Naive thymus-derived CD8-positive, alpha-beta T cell (primary cell): ENCODE measurements at regions not wholly inside any gene's neighbourhood (a gene's known extent, or its start where the extent isn't known, plus 50 kb on each side); places are given as distances from the start of the nearest gene placed in this dataset.
A peak's percentile ranks its signal among the peaks of the same experiment; 100 is the strongest.

Experiments used
- ATAC-seq, 2 donors: fragments of 150-1000 bp; cut with Tn5 transposase in 1 of 2; sonication (Bioruptor Pico), chemical (Tn5 transposase) in 1 of 2; 1 replicate in 1 of 2; 2 replicates in 1 of 2; pipeline ENCODE4 v1.10.0; 2021; ENCODE audit warnings: mild to moderate bottlenecking in 2 of 2, moderate library complexity in 2 of 2
- POLR2A ChIA-PET: fragments of 350-600 bp; sonication (Branson Sonifier 250); formaldehyde crosslinking; loops from one replicate; lab custom pipeline; 2021; ENCODE audit warnings: antibody characterized with exemption; lab: Charles Lee
- DNase-seq, 10 donors: peaks; one replicate each; pipeline versions ENCODE4 v3.0.0 to v3.0.0-alpha.2; 2020 to 2022
- H3K27ac Mint-ChIP-seq, 10 donors: one replicate each; pipeline ENCODE4 v1.8.0; 2020 to 2022; ENCODE audit warnings: mild to moderate bottlenecking in 10 of 10, mixed read lengths in 10 of 10, moderate library complexity in 4 of 10, inconsistent platforms in 1 of 10
- H3K27me3 Mint-ChIP-seq, 5 donors: one replicate each; pipeline ENCODE4 v1.8.0; 2021 to 2022; ENCODE audit warnings: mixed read lengths in 5 of 5
- H3K36me3 Mint-ChIP-seq, 3 donors: one replicate each; pipeline ENCODE4 v1.8.0; 2020 to 2022; ENCODE audit warnings: mixed read lengths in 3 of 3, mild to moderate bottlenecking in 2 of 3, inconsistent platforms in 1 of 3
- H3K4me1 Mint-ChIP-seq, 4 donors: one replicate each; pipeline ENCODE4 v1.8.0; 2021 to 2022; ENCODE audit warnings: mixed read lengths in 4 of 4
- H3K4me3 Mint-ChIP-seq, 10 donors: one replicate each; pipeline ENCODE4 v1.8.0; 2020 to 2022; ENCODE audit warnings: mild to moderate bottlenecking in 10 of 10, mixed read lengths in 10 of 10, moderate library complexity in 6 of 10, inconsistent platforms in 1 of 10
- H3K9me3 Mint-ChIP-seq, 9 donors: one replicate each; pipeline ENCODE4 v1.8.0; 2020 to 2022; ENCODE audit warnings: mixed read lengths in 9 of 9, mild to moderate bottlenecking in 3 of 9, inconsistent platforms in 1 of 9, moderate library complexity in 1 of 9

- DNase-seq, result no peak
- H3K27me3 Mint-ChIP-seq, result no peaks in the 10 kb centered on the region
- H3K4me1 Mint-ChIP-seq, result peaks cover 9 to 24% (median 13%) of the 10 kb centered on the region in 4 donors
- H3K4me3 Mint-ChIP-seq, result no peak overlapping the region
- no peak for ATAC-seq
- no peak overlapping the region for H3K27ac Mint-ChIP-seq
- no peaks in the 10 kb centered on the region for H3K9me3 Mint-ChIP-seq
- POLR2A ChIA-PET, result no interaction called here
- H3K36me3 Mint-ChIP-seq, result no peaks in the 10 kb centered on the region
Measured at GRCh38 chr2:12273111-12273510, 443.6 kb upstream of the TRIB2 start.

GRCh38 chr2:12274591-12274990 is 442.1 kb upstream of the TRIB2 start:
- DNase-seq, result no peak
- no peak for ATAC-seq
- Mint-ChIP-seq H3K4me1 (peaks cover 9 to 24% (median 13%) of the 10 kb centered on the region in 4 donors), H3K9me3 (no peaks in the 10 kb centered on the region), H3K27me3 (no peaks in the 10 kb centered on the region), H3K27ac (peak overlapping the region in 1 of 10 donors; percentile 61), H3K4me3 (no peak overlapping the region), H3K36me3 (no peaks in the 10 kb centered on the region)
- POLR2A ChIA-PET, result no interaction called here

GRCh38 chr2:12277241-12278034 is 439.3 kb upstream of the TRIB2 start:
- Mint-ChIP-seq H3K27ac (peak overlapping the region in 2 of 10 donors; percentile 3 to 37), H3K4me3 (peak overlapping the region in 1 of 10 donors; percentile 37), H3K27me3 (no peaks in the 10 kb centered on the region), H3K9me3 (no peaks in the 10 kb centered on the region), H3K36me3 (no peaks in the 10 kb centered on the region), H3K4me1 (peaks cover 4 to 15% (median 10%) of the 10 kb centered on the region in 4 donors)
- DNase-seq (no peak), ATAC-seq (no peak)
- POLR2A ChIA-PET, result no interaction called here

GRCh38 chr2:12278217-12278750 is 438.5 kb upstream of the TRIB2 start:
- ATAC-seq, result no peak
- no peak for DNase-seq
- no peaks in the 10 kb centered on the region for H3K9me3 Mint-ChIP-seq
- POLR2A ChIA-PET, result no interaction called here
- H3K27ac Mint-ChIP-seq, result no peak overlapping the region
- no peaks in the 10 kb centered on the region for H3K36me3 Mint-ChIP-seq
- H3K4me3 Mint-ChIP-seq, result no peak overlapping the region
- no peaks in the 10 kb centered on the region for H3K27me3 Mint-ChIP-seq
- peaks cover 4 to 18% (median 11%) of the 10 kb centered on the region in 4 donors for H3K4me1 Mint-ChIP-seq

- ATAC-seq (no peak), DNase-seq (no peak)
- Mint-ChIP-seq H3K27me3 (no peaks in the 10 kb centered on the region), H3K4me3 (no peak overlapping the region), H3K36me3 (no peaks in the 10 kb centered on the region), H3K27ac (no peak overlapping the region), H3K4me1 (peaks cover 3 to 23% (median 5%) of the 10 kb centered on the region in 4 donors), H3K9me3 (no peaks in the 10 kb centered on the region)
- POLR2A ChIA-PET, result no interaction called here
Measured at GRCh38 chr2:12282780-12283695, 433.7 kb upstream of the TRIB2 start.

GRCh38 chr2:12284037-12284436 is 432.7 kb upstream of the TRIB2 start:
- H3K9me3 Mint-ChIP-seq, result no peaks in the 10 kb centered on the region

GRCh38 chr2:12284487-12284886 is 432.2 kb upstream of the TRIB2 start:
- H3K36me3 Mint-ChIP-seq, result no peaks in the 10 kb centered on the region
- H3K27ac Mint-ChIP-seq, result no peak overlapping the region
- H3K27me3 Mint-ChIP-seq, result no peaks in the 10 kb centered on the region
- no peak for ATAC-seq
- POLR2A ChIA-PET, result no interaction called here
- peaks cover 3 to 25% (median 5%) of the 10 kb centered on the region in 4 donors for H3K4me1 Mint-ChIP-seq
- H3K4me3 Mint-ChIP-seq, result no peak overlapping the region
- DNase-seq, result no peak
- no peaks in the 10 kb centered on the region for H3K9me3 Mint-ChIP-seq

More at GRCh38 chr2:12284037-12284436, 432.7 kb upstream of the TRIB2 start:
- Mint-ChIP-seq H3K27me3 (no peaks in the 10 kb centered on the region), H3K4me1 (peaks cover 3 to 25% (median 5%) of the 10 kb centered on the region in 4 donors), H3K4me3 (no peak overlapping the region), H3K27ac (no peak overlapping the region), H3K36me3 (no peaks in the 10 kb centered on the region)
- ATAC-seq, result no peak
- no peak for DNase-seq
- POLR2A ChIA-PET, result no interaction called here

- no peak overlapping the region for H3K27ac Mint-ChIP-seq
- H3K4me1 Mint-ChIP-seq, result peaks cover 0 to 22% (median 3%) of the 10 kb centered on the region in 4 donors
- DNase-seq (no peak), ATAC-seq (no peak)
- H3K27me3 Mint-ChIP-seq, result no peaks in the 10 kb centered on the region
- H3K9me3 Mint-ChIP-seq, result no peaks in the 10 kb centered on the region
- H3K36me3 Mint-ChIP-seq, result no peaks in the 10 kb centered on the region
- POLR2A ChIA-PET, result interaction anchor here (0.9 kb wide), 1 partner anchor 16 kb away, joined by 3 read pairs; no protein-coding TSS in a partner anchor
- H3K4me3 Mint-ChIP-seq, result no peak overlapping the region
Measured at GRCh38 chr2:12286347-12286746, 430.4 kb upstream of the TRIB2 start.

GRCh38 chr2:12287220-12287751 is 429.4 kb upstream of the TRIB2 start:
- no peak for DNase-seq
- no peaks in the 10 kb centered on the region for H3K36me3 Mint-ChIP-seq
- peak overlapping the region in 1 of 10 donors; percentile 55 for H3K27ac Mint-ChIP-seq
- H3K4me1 Mint-ChIP-seq, result peaks cover 0 to 22% (median 3%) of the 10 kb centered on the region in 4 donors
- ATAC-seq, result no peak
- no peaks in the 10 kb centered on the region for H3K27me3 Mint-ChIP-seq
- no peak overlapping the region for H3K4me3 Mint-ChIP-seq
- POLR2A ChIA-PET, result no interaction called here
- H3K9me3 Mint-ChIP-seq, result no peaks in the 10 kb centered on the region

- DNase-seq (no peak), ATAC-seq (no peak)
- Mint-ChIP-seq H3K9me3 (no peaks in the 10 kb centered on the region), H3K27me3 (no peaks in the 10 kb centered on the region), H3K27ac (no peak overlapping the region), H3K4me3 (no peak overlapping the region), H3K36me3 (no peaks in the 10 kb centered on the region), H3K4me1 (peaks cover 0 to 18% (median 3%) of the 10 kb centered on the region in 4 donors)
- POLR2A ChIA-PET, result interaction anchor here (0.6 kb wide), 1 partner anchor 1119 kb away, joined by 4 read pairs; no protein-coding TSS in a partner anchor
Measured at GRCh38 chr2:12288048-12288447, 428.7 kb upstream of the TRIB2 start.

GRCh38 chr2:12289120-12289802 is 427.5 kb upstream of the TRIB2 start:
- no peaks in the 10 kb centered on the region for H3K9me3 Mint-ChIP-seq

GRCh38 chr2:12291303-12291702 is 425.4 kb upstream of the TRIB2 start:
- no peak for ATAC-seq
- Mint-ChIP-seq H3K36me3 (no peaks in the 10 kb centered on the region), H3K9me3 (no peaks in the 10 kb centered on the region), H3K27ac (no peak overlapping the region), H3K27me3 (no peaks in the 10 kb centered on the region), H3K4me3 (no peak overlapping the region), H3K4me1 (peaks cover 17 to 38% (median 27%) of the 10 kb centered on the region in 4 donors)
- no peak for DNase-seq
- POLR2A ChIA-PET, result no interaction called here

More at GRCh38 chr2:12289120-12289802, 427.5 kb upstream of the TRIB2 start:
- ATAC-seq (no peak), DNase-seq (no peak)
- peaks cover 5 to 22% (median 7%) of the 10 kb centered on the region in 4 donors for H3K4me1 Mint-ChIP-seq
- POLR2A ChIA-PET, result no interaction called here
- H3K4me3 Mint-ChIP-seq, result no peak overlapping the region
- no peaks in the 10 kb centered on the region for H3K27me3 Mint-ChIP-seq
- H3K36me3 Mint-ChIP-seq, result no peaks in the 10 kb centered on the region
- no peak overlapping the region for H3K27ac Mint-ChIP-seq
